ENCODE measurements at regions not wholly inside any gene's neighbourhood (a gene's known extent, or its start where the extent isn't known, plus 50 kb on each side); places are given as distances from the start of the nearest gene placed in this dataset.

DNA sequence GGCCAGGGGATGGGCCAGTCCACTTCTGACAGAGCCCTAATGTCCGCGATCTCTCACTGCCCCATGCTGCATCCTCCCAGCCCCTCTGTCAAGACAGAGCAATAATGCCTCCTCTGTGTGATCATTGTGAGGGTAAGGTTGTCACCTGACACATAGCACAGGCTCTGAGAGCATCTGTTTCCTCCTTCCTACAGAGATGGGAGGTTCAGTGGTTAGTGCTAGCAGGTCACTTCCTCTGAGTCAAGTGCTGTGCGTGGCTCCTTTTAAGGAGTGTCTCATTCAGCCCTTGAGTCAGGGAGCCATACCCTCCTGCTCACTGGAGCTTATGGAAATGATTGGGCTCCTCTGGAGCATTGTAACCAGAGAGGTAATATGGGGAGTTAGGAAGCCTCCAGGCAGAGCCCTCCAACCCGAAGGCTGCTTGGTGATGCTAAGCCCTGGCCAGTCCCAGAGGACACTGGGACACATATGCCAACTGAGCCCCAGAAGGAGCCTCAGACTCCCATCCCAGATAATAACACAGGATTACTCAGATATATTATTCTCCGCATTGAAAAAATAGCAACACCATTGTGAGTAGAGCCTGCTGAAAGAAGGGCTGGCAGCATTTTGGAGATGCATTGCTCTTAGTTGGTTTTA lies 189.0 kb downstream of the GALNT1 start:
- no peak overlapping the region for H3K4me3 Mint-ChIP-seq (ENCODE audit: unreplicated experiment)
- TF ChIP-seq, protein P1, sequence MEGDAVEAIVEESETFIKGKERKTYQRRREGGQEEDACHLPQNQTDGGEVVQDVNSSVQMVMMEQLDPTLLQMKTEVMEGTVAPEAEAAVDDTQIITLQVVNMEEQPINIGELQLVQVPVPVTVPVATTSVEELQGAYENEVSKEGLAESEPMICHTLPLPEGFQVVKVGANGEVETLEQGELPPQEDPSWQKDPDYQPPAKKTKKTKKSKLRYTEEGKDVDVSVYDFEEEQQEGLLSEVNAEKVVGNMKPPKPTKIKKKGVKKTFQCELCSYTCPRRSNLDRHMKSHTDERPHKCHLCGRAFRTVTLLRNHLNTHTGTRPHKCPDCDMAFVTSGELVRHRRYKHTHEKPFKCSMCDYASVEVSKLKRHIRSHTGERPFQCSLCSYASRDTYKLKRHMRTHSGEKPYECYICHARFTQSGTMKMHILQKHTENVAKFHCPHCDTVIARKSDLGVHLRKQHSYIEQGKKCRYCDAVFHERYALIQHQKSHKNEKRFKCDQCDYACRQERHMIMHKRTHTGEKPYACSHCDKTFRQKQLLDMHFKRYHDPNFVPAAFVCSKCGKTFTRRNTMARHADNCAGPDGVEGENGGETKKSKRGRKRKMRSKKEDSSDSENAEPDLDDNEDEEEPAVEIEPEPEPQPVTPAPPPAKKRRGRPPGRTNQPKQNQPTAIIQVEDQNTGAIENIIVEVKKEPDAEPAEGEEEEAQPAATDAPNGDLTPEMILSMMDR (IDR thresholded peaks at IDR 0.05) = no peak
- no peak for DNase-seq (ENCODE audit: low spot score)
- no peaks in the 10 kb centered on the region for H3K36me3 Mint-ChIP-seq (ENCODE audit: low read depth)
- peaks cover 22% of the 10 kb centered on the region for H3K27me3 Mint-ChIP-seq (ENCODE audit: low read depth)
- H3K9me3 Mint-ChIP-seq (ENCODE audit: low read depth) = no peaks in the 10 kb centered on the region
- no peak overlapping the region for H3K27ac Mint-ChIP-seq (ENCODE audit: unreplicated experiment)
- peaks cover 3% of the 10 kb centered on the region for H3K4me1 Mint-ChIP-seq (ENCODE audit: low read depth)

DNA sequence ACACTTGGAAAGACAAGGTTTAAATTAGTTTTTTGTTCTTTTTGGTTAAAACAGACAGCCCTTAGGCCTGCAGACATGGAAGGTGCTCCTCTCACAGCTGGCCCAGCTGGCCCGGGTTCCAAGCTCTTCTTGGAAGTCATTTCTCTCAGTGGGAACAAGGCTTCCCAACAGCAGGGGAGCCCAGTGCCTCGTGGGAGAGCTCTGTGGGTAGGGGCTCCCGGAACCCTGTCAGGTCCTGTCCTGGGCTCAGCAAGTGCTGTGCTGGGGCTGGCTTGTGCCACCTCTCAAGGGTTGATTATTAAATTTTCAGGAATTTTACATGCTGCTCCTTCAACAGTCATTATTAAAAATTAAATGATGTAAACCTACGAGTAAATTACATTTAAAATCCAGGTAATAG lies 189.6 kb downstream of the GALNT1 start:
- Mint-ChIP-seq H3K4me3 (ENCODE audit: unreplicated experiment) (no peak overlapping the region), H3K9me3 (ENCODE audit: low read depth) (no peaks in the 10 kb centered on the region), H3K27me3 (ENCODE audit: low read depth) (peaks cover 22% of the 10 kb centered on the region), H3K27ac (ENCODE audit: unreplicated experiment) (no peak overlapping the region), H3K4me1 (ENCODE audit: low read depth) (peaks cover 3% of the 10 kb centered on the region), H3K36me3 (ENCODE audit: low read depth) (no peaks in the 10 kb centered on the region)
- DNase-seq (ENCODE audit: low spot score) = no peak
- TF ChIP-seq, protein P1 (IDR thresholded peaks at IDR 0.05) = no peak

DNA sequence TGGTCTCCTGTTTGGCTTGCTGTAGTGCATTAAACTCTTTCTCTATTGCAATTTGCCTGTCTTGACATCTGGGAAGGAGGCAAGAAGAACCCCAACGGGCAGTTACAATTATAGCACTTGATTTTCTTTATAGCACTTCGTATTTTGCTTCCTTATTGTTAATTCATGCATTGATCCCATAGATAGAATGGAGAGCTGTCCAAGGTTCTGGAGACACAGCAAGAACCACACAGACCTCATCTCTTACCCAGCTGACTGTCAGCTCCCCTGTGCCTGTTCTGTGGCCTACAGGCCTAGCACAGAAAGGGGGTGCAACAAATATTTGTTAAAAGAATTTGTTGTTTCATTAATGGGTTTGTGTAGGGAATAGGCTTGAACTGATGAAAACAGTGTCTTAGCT lies 194.3 kb downstream of the GALNT1 start:
- DNase-seq (ENCODE audit: low spot score) = no peak
- no peak overlapping the region for H3K4me3 Mint-ChIP-seq (ENCODE audit: unreplicated experiment)
- no peaks in the 10 kb centered on the region for H3K9me3 Mint-ChIP-seq (ENCODE audit: low read depth)
- TF ChIP-seq, protein P1 (IDR thresholded peaks at IDR 0.05) = no peak
- H3K27ac Mint-ChIP-seq (ENCODE audit: unreplicated experiment) = no peak overlapping the region
- H3K27me3 Mint-ChIP-seq (ENCODE audit: low read depth) = peaks cover 33% of the 10 kb centered on the region
- H3K4me1 Mint-ChIP-seq (ENCODE audit: low read depth) = no peaks in the 10 kb centered on the region
- no peaks in the 10 kb centered on the region for H3K36me3 Mint-ChIP-seq (ENCODE audit: low read depth)

DNA sequence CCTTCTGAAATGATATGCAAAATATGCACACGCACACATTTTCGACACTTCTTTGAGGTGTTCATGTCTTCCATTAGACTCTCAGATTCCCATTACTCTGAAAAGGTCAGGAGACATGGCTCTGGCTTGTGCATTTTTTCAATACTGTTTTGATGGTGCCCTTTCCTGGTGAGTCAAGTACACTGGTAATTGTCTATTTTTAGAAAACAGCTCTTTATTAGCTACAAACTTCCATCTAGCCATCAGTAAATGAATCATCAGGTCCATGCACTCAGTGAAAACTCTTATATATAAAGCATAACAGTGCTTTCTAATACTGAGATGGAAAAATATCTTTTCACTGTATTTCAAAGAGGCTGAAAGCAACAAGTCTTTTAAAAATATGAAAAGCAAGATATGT lies 194.9 kb downstream of the GALNT1 start:
- H3K27ac Mint-ChIP-seq (ENCODE audit: unreplicated experiment) = no peak overlapping the region
- TF ChIP-seq, protein P1 (IDR thresholded peaks at IDR 0.05) = no peak
- H3K4me1 Mint-ChIP-seq (ENCODE audit: low read depth) = no peaks in the 10 kb centered on the region
- no peak overlapping the region for H3K4me3 Mint-ChIP-seq (ENCODE audit: unreplicated experiment)
- no peaks in the 10 kb centered on the region for H3K36me3 Mint-ChIP-seq (ENCODE audit: low read depth)
- no peaks in the 10 kb centered on the region for H3K9me3 Mint-ChIP-seq (ENCODE audit: low read depth)
- no peak for DNase-seq (ENCODE audit: low spot score)
- peaks cover 36% of the 10 kb centered on the region for H3K27me3 Mint-ChIP-seq (ENCODE audit: low read depth)

DNA sequence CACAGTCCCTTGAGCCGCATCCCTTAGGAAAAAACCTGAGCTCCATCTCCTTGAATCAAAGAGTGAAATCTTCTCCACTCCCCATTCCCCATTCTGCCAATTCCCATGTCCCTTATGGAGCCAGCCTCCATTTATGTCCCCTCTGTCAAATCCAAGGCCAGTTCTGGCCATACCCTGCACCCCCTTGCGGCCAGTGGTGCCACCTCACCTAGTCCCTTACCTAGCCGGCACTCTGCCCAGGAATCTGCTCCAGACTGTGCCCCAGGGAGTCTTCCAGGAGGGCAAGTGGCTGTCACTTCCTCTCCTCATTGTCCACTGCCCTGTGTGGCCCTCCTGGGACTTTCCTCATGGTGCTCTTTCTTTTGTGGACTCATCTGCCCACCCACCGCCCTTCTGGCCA lies 195.4 kb upstream of the RMP24 start:
- no peak overlapping the region for H3K27ac Mint-ChIP-seq (ENCODE audit: unreplicated experiment)

More for the DNA sequence above, 195.4 kb upstream of the RMP24 start:
- H3K36me3 Mint-ChIP-seq (ENCODE audit: low read depth) = no peaks in the 10 kb centered on the region
- no peaks in the 10 kb centered on the region for H3K9me3 Mint-ChIP-seq (ENCODE audit: low read depth)
- DNase-seq (ENCODE audit: low spot score) = no peak
- no peaks in the 10 kb centered on the region for H3K4me1 Mint-ChIP-seq (ENCODE audit: low read depth)
- H3K4me3 Mint-ChIP-seq (ENCODE audit: unreplicated experiment) = no peak overlapping the region
- TF ChIP-seq, protein P1 (IDR thresholded peaks at IDR 0.05) = no peak
- H3K27me3 Mint-ChIP-seq (ENCODE audit: low read depth) = peaks cover 39% of the 10 kb centered on the region
